ENCODE measurements at regions not wholly inside any gene's neighbourhood (a gene's known extent, or its start where the extent isn't known, plus 50 kb on each side); places are given as distances from the start of the nearest gene placed in this dataset.
A peak's percentile ranks its signal among the peaks of the same experiment; 100 is the strongest.

GRCh38 chr1:177448036-177448615 is 277.4 kb downstream of the BRINP2 start:
- no peak for DNase-seq (ENCODE audit: low spot score)
- H3K4me3 ChIP-seq, result no peak overlapping the region
- peak overlapping the region in 1 of 2 donors; percentile 1 for H3K27ac ChIP-seq
- no peak for TF ChIP-seq CTCF (IDR thresholded peaks at IDR 0.05)

- no peak for DNase-seq (ENCODE audit: low spot score)
- H3K4me3 ChIP-seq, result no peak overlapping the region
- no peak overlapping the region for H3K27ac ChIP-seq
- no peak for TF ChIP-seq CTCF (IDR thresholded peaks at IDR 0.05)
Observed at GRCh38 chr1:177444997-177445746, 274.4 kb downstream of the BRINP2 start.

- no peak for DNase-seq (ENCODE audit: low spot score)
- no peak for TF ChIP-seq CTCF (IDR thresholded peaks at IDR 0.05)
- Histone ChIP-seq H3K27ac (no peak overlapping the region), H3K4me3 (no peak overlapping the region)
Observed at GRCh38 chr1:177443003-177443402, 272.2 kb downstream of the BRINP2 start.

- Histone ChIP-seq H3K27ac (no peak overlapping the region), H3K4me3 (no peak overlapping the region)
- no peak for TF ChIP-seq CTCF (IDR thresholded peaks at IDR 0.05)
- no peak for DNase-seq (ENCODE audit: low spot score)
Observed at GRCh38 chr1:177442584-177442983, 271.8 kb downstream of the BRINP2 start.

GRCh38 chr1:177441281-177441680 is 270.5 kb downstream of the BRINP2 start:
- no peak overlapping the region for H3K4me3 ChIP-seq
- no peak for TF ChIP-seq CTCF (IDR thresholded peaks at IDR 0.05)
- DNase-seq (ENCODE audit: low spot score), result no peak
- no peak overlapping the region for H3K27ac ChIP-seq

GRCh38 chr1:177440821-177441220 is 270.1 kb downstream of the BRINP2 start:
- DNase-seq (ENCODE audit: low spot score), result no peak
- no peak for TF ChIP-seq CTCF (IDR thresholded peaks at IDR 0.05)
- H3K27ac ChIP-seq, result no peak overlapping the region
- no peak overlapping the region for H3K4me3 ChIP-seq

- no peak overlapping the region for H3K27ac ChIP-seq
- no peak for TF ChIP-seq CTCF (IDR thresholded peaks at IDR 0.05)
- no peak for DNase-seq (ENCODE audit: low spot score)
- H3K4me3 ChIP-seq, result no peak overlapping the region
Observed at GRCh38 chr1:177439301-177439700, 268.5 kb downstream of the BRINP2 start.

Data from coronary artery (tissue), 2 donors.